Tongue (tissue), 1 donor: ENCODE measurements at regions not wholly inside any gene's neighbourhood (a gene's known extent, or its start where the extent isn't known, plus 50 kb on each side); places are given as distances from the start of the nearest gene placed in this dataset.
"Not testable (repeated sequence)": the region's sequence is repeated elsewhere in the genome, so short reads cannot be mapped to it uniquely, and the experiment has no call there.

Source experiments
- DNase-seq: peaks from one replicate; pipeline ENCODE4 v3.0.0-alpha.2; 2015

GRCh38 chr16:52729731-52730130 is 182.8 kb upstream of the TOX3 start:
- no peak for DNase-seq

GRCh38 chr16:52727849-52728248 is 180.9 kb upstream of the TOX3 start:
- no peak for DNase-seq

- no peak for DNase-seq
Observed at GRCh38 chr16:52727441-52727840, 180.5 kb upstream of the TOX3 start.

GRCh38 chr16:52725461-52725860 is 178.5 kb upstream of the TOX3 start:
- DNase-seq, result no peak

- DNase-seq, result no peak
Observed at GRCh38 chr16:52725043-52725442, 178.1 kb upstream of the TOX3 start.

GRCh38 chr16:52721331-52721730 is 174.4 kb upstream of the TOX3 start:
- no peak for DNase-seq

- DNase-seq, result no peak
Observed at GRCh38 chr16:52718046-52718445, 171.1 kb upstream of the TOX3 start.

GRCh38 chr16:52713740-52714139 is 166.8 kb upstream of the TOX3 start:
- no peak for DNase-seq

- DNase-seq, result no peak
Observed at GRCh38 chr16:52709306-52709705, 162.4 kb upstream of the TOX3 start.

- no peak for DNase-seq
Observed at GRCh38 chr16:52708476-52708875, 161.5 kb upstream of the TOX3 start.

GRCh38 chr16:52707676-52708337 is 160.9 kb upstream of the TOX3 start:
- no peak for DNase-seq

- peak; percentile 15 for DNase-seq
Observed at GRCh38 chr16:52705122-52705521, 158.2 kb upstream of the TOX3 start.

- DNase-seq, result no peak
Observed at GRCh38 chr16:52697971-52698370, 151.0 kb upstream of the TOX3 start.

- DNase-seq, result no peak
Observed at GRCh38 chr16:52696126-52696525, 149.2 kb upstream of the TOX3 start.

- DNase-seq, result no peak
Observed at GRCh38 chr16:52690468-52690867, 143.5 kb upstream of the TOX3 start.

GRCh38 chr16:52680993-52681392 is 134.1 kb upstream of the TOX3 start:
- DNase-seq, result no peak

GRCh38 chr16:52677501-52677900 is 130.6 kb upstream of the TOX3 start:
- no peak for DNase-seq

GRCh38 chr16:52676959-52677358 is 130.0 kb upstream of the TOX3 start:
- no peak for DNase-seq

- DNase-seq, result no peak
Observed at GRCh38 chr16:52671590-52671989, 124.6 kb upstream of the TOX3 start.

GRCh38 chr16:52657924-52658323 is 111.0 kb upstream of the TOX3 start:
- no peak for DNase-seq

- not testable (repeated sequence) for DNase-seq
Observed at GRCh38 chr16:52655916-52656315, 109.0 kb upstream of the TOX3 start.

- DNase-seq, result not testable (repeated sequence)
Observed at GRCh38 chr16:52655156-52655555, 108.2 kb upstream of the TOX3 start.

GRCh38 chr16:52652033-52652432 is 105.1 kb upstream of the TOX3 start:
- DNase-seq, result no peak

- DNase-seq, result no peak
Observed at GRCh38 chr16:52650789-52651188, 103.8 kb upstream of the TOX3 start.

- DNase-seq, result no peak
Observed at GRCh38 chr16:52650318-52650717, 103.4 kb upstream of the TOX3 start.
